Brain microvascular endothelial cell (primary cell): ENCODE measurements at regions not wholly inside any gene's neighbourhood (a gene's known extent, or its start where the extent isn't known, plus 50 kb on each side); places are given as distances from the start of the nearest gene placed in this dataset.

Experiments used
- DNase-seq: peaks from one replicate; pipeline ENCODE4 v3.0.0-alpha.2; 2020
- H3K27ac ChIP-seq: fragments of 250-450 bp; sonication (Bioruptor Pico); 2 replicates; pipeline ENCODE4 v1.5.1; 2020; ENCODE audit warnings: mild to moderate bottlenecking, moderate library complexity
- H3K27me3 ChIP-seq: fragments of 250-450 bp; sonication (Bioruptor Pico); replicated peaks from 2 replicates; pipeline ENCODE4 v1.5.1; 2020; ENCODE audit warnings: mild to moderate bottlenecking
- H3K36me3 ChIP-seq: fragments of 250-450 bp; sonication (Bioruptor Pico); replicated peaks from 2 replicates; pipeline ENCODE4 v1.5.1; 2020; ENCODE audit warnings: mild to moderate bottlenecking
- H3K4me3 ChIP-seq: 2 replicates; pipeline ENCODE4 v1.5.1; 2011; ENCODE audit warnings: low read depth, mild to moderate bottlenecking, control low read depth, low read length, moderate library complexity
- CTCF ChIP-seq: IDR thresholded peaks from 2 replicates; pipeline ENCODE4 v1.5.1; 2011; ENCODE audit warnings: low read depth, mild to moderate bottlenecking, moderate library complexity, low read length, control low read depth, inconsistent platforms; ENCODE audit errors: missing control alignments
- in situ Hi-C: cut with HindIII; loops from 2 replicates; pipeline ENCODE4 v1.10.0; 2017; ENCODE audit warnings: low sequenced_read_pairs, low pct_ligation_motif_present

DNA sequence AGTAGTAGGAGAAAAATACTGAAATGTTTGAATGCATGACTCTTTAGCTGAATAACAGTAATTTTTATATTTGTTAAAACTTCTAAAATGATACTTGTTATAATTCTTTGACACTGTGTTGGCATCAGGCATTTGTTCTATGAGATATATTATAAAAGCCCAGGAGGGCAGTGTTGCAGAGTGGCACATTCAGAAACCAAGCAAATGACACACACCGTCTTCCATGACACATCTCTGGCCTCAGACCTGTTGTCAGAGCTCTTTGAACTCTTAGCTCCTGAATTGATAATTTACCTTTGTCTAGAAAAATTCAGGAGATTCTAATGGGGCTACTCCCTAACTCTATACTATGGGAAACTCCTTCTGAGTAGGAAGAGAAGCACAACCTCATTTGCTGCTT, 62.4 kb upstream of the MDFIC start:
- in situ Hi-C loops, result no loop called here
- DNase-seq, result no peak
- no peak for TF ChIP-seq CTCF
- no peak overlapping the region for H3K4me3 ChIP-seq
- no peaks in the 10 kb centered on the region for H3K36me3 ChIP-seq
- no peak overlapping the region for H3K27ac ChIP-seq
- H3K27me3 ChIP-seq, result no peaks in the 10 kb centered on the region

GRCh38 chr7:114860206-114860605, 61.7 kb upstream of the MDFIC start:
- Histone ChIP-seq H3K36me3 (no peaks in the 10 kb centered on the region), H3K4me3 (no peak overlapping the region), H3K27ac (no peak overlapping the region), H3K27me3 (no peaks in the 10 kb centered on the region)
- TF ChIP-seq CTCF, result no peak
- in situ Hi-C loops, result no loop called here
- no peak for DNase-seq

DNA sequence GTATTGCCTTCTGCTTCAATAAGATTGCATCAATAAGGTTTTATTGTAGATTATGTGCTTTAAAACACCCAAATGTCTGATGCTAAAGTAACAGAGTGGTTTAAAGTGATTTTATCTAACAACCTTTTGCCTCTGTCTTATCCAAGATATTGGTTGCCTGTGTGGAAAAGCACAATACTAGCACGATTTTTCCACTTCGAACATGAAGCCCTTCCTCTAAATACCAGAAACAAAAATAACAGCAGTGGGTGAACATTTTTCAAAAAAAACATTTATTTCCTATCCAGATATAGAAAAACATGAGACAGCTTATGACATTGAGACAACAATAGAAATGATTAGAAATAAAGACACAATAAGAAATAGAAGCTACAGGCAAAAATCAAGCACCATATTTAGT, 59.5 kb upstream of the MDFIC start:
- H3K27me3 ChIP-seq, result no peaks in the 10 kb centered on the region
- no peak for TF ChIP-seq CTCF
- H3K4me3 ChIP-seq, result no peak overlapping the region
- H3K36me3 ChIP-seq, result no peaks in the 10 kb centered on the region
- H3K27ac ChIP-seq, result no peak overlapping the region
- in situ Hi-C loops, result no loop called here
- no peak for DNase-seq

DNA sequence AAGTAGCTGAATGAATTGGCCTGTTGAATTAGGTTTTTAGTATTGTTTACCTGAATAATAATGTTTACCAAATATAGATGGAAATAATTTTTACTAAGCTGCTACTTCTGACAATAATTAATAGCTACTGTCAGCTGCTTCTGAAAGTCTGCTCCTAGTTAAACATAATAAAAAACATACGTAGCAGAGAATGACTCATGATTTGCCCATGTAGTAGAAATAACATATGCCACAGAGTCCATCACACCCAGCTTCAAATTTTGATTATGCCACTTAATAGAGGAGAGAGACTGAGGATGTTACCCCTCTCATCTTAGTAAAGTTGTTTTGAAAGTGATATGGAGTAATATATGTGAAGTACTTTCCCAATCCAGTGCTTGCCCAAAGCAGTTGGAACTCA, 57.6 kb upstream of the MDFIC start:
- Histone ChIP-seq H3K27me3 (no peaks in the 10 kb centered on the region), H3K36me3 (no peaks in the 10 kb centered on the region), H3K4me3 (no peak overlapping the region), H3K27ac (no peak overlapping the region)
- in situ Hi-C loops, result no loop called here
- TF ChIP-seq CTCF, result no peak
- DNase-seq, result no peak

GRCh38 chr7:114865564-114865963, 56.3 kb upstream of the MDFIC start:
- H3K27ac ChIP-seq, result no peak overlapping the region
- no peaks in the 10 kb centered on the region for H3K36me3 ChIP-seq
- H3K27me3 ChIP-seq, result no peaks in the 10 kb centered on the region
- peak; percentile 63 for DNase-seq
- no peak overlapping the region for H3K4me3 ChIP-seq
- in situ Hi-C loops, result no loop called here
- TF ChIP-seq CTCF, result peak; percentile 93
